MM.1S (cell line): ENCODE measurements at regions not wholly inside any gene's neighbourhood (a gene's known extent, or its start where the extent isn't known, plus 50 kb on each side); places are given as distances from the start of the nearest gene placed in this dataset.

Experiments used
- CTCF ChIP-seq: fragments of 300-600 bp; sonication (generic); IDR thresholded peaks from 2 replicates; pipeline ENCODE4 v1.5.1; 2016; ENCODE audit warnings: antibody characterized with exemption, low read length, mixed read lengths
- EZH2 ChIP-seq: fragments of 300-600 bp; sonication (generic); optimal IDR thresholded peaks from 2 replicates; pipeline ENCODE3; 2017; ENCODE audit warnings: low read depth, mild to moderate bottlenecking, antibody characterized with exemption, low read length, mixed read lengths
- EZH2phosphoT487 ChIP-seq: fragments of 300-600 bp; sonication (generic); IDR thresholded peaks from 2 replicates; pipeline ENCODE4 v1.6.1; 2018; ENCODE audit warnings: antibody characterized with exemption, low read length

- TF ChIP-seq CTCF (no peak), EZH2 (no peak), EZH2phosphoT487 (no peak)
These were observed 1430.4 kb upstream of the B3GALT2 start for GRCh38 chr1:194616835-194617234.
